ENCODE measurements at regions not wholly inside any gene's neighbourhood (a gene's known extent, or its start where the extent isn't known, plus 50 kb on each side); places are given as distances from the start of the nearest gene placed in this dataset.
"Not testable (repeated sequence)": the region's sequence is repeated elsewhere in the genome, so short reads cannot be mapped to it uniquely, and the experiment has no call there.

DNA sequence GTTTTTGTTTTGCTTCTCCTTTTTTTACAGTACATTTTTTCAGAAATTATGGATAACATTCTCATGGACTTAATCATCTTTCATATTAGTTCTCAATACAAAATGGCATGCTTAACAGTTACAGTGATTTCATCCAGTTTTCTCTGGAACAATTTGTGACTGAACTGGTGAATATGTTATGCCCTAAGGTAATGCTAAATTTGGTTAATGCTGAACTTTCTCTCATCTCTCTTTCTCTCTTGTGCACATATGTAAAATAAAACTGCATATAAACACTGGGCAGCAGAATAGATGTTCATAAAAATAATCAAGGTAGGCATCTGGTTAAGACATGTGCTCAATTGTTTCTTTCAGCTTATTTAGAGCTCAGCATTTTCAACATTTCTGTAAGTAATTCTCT is 196.3 kb upstream of the TMEFF2 start:
- no peak overlapping the region for H3K27ac Mint-ChIP-seq
- H3K36me3 Mint-ChIP-seq (ENCODE audit: low read depth): no peaks in the 10 kb centered on the region
- no peak for DNase-seq
- TF ChIP-seq, protein P1, sequence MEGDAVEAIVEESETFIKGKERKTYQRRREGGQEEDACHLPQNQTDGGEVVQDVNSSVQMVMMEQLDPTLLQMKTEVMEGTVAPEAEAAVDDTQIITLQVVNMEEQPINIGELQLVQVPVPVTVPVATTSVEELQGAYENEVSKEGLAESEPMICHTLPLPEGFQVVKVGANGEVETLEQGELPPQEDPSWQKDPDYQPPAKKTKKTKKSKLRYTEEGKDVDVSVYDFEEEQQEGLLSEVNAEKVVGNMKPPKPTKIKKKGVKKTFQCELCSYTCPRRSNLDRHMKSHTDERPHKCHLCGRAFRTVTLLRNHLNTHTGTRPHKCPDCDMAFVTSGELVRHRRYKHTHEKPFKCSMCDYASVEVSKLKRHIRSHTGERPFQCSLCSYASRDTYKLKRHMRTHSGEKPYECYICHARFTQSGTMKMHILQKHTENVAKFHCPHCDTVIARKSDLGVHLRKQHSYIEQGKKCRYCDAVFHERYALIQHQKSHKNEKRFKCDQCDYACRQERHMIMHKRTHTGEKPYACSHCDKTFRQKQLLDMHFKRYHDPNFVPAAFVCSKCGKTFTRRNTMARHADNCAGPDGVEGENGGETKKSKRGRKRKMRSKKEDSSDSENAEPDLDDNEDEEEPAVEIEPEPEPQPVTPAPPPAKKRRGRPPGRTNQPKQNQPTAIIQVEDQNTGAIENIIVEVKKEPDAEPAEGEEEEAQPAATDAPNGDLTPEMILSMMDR (IDR thresholded peaks at IDR 0.05): no peak
- no peak overlapping the region for H3K4me3 Mint-ChIP-seq
- peaks cover 12% of the 10 kb centered on the region for H3K9me3 Mint-ChIP-seq
- H3K27me3 Mint-ChIP-seq (ENCODE audit: low read depth, poor library complexity): no peaks in the 10 kb centered on the region
- H3K4me1 Mint-ChIP-seq: no peaks in the 10 kb centered on the region

GRCh38 chr2:192390401-192390800 is 195.7 kb upstream of the TMEFF2 start:
- H3K4me1 Mint-ChIP-seq: no peaks in the 10 kb centered on the region
- DNase-seq: no peak
- H3K9me3 Mint-ChIP-seq: peaks cover 18% of the 10 kb centered on the region
- H3K36me3 Mint-ChIP-seq (ENCODE audit: low read depth): no peaks in the 10 kb centered on the region
- no peak overlapping the region for H3K4me3 Mint-ChIP-seq
- H3K27ac Mint-ChIP-seq: no peak overlapping the region
- H3K27me3 Mint-ChIP-seq (ENCODE audit: low read depth, poor library complexity): no peaks in the 10 kb centered on the region
- TF ChIP-seq, protein P1 (IDR thresholded peaks at IDR 0.05): no peak

DNA sequence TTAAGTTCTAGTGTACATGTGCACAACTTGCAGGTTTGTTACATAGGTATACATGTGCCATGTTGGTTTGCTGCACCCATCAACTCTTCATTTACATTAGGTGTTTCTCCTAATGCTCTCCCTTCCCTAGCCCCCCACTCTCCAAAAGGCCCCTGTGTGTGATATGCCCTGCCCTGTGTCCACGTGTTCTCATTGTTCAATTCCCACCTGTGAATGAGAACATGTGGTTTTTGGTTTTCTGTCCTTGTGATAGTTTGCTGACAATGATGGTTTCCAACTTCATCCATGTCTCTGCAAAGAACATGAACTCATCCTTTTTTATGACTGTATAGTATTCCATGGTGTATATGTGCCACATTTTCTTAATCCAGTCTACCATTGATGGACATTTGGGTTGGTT is 189.5 kb upstream of the TMEFF2 start:
- not testable (repeated sequence) for H3K4me1 Mint-ChIP-seq; H3K36me3 Mint-ChIP-seq (ENCODE audit: low read depth); H3K4me3 Mint-ChIP-seq; DNase-seq; H3K27ac Mint-ChIP-seq; H3K27me3 Mint-ChIP-seq (ENCODE audit: low read depth, poor library complexity)
- peaks cover 24% of the 10 kb centered on the region for H3K9me3 Mint-ChIP-seq

- H3K27ac Mint-ChIP-seq: no peak overlapping the region
- TF ChIP-seq, protein P1 (IDR thresholded peaks at IDR 0.05): no peak
- no peak overlapping the region for H3K4me3 Mint-ChIP-seq
- no peak for DNase-seq
- peaks cover 3% of the 10 kb centered on the region for H3K27me3 Mint-ChIP-seq (ENCODE audit: low read depth, poor library complexity)
- peaks cover 13% of the 10 kb centered on the region for H3K9me3 Mint-ChIP-seq
- H3K4me1 Mint-ChIP-seq: no peaks in the 10 kb centered on the region
- no peaks in the 10 kb centered on the region for H3K36me3 Mint-ChIP-seq (ENCODE audit: low read depth)
These were observed 186.3 kb upstream of the TMEFF2 start for GRCh38 chr2:192381082-192381481.

DNA sequence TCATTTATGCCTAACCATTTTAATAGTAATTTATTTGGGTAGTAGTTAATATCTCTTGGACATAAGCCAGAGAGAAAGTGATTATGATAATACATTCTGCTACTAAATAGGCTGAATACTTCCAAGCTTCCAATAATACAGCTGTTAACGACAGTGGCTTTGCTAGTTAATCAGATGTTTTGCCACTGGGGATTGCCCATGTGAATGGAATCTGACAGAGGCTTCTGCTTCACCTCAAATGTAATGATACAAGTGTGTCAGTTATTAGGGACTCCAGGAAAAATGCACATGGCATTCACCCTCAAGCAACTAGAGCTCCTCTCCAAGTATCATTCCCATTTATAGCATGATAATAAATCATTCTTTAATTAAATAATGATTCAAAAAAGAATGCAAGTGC is 185.0 kb upstream of the TMEFF2 start:
- TF ChIP-seq, protein P1 (IDR thresholded peaks at IDR 0.05): no peak
- DNase-seq: no peak
- H3K9me3 Mint-ChIP-seq: peaks cover 5% of the 10 kb centered on the region
- peaks cover 3% of the 10 kb centered on the region for H3K27me3 Mint-ChIP-seq (ENCODE audit: low read depth, poor library complexity)
- no peaks in the 10 kb centered on the region for H3K36me3 Mint-ChIP-seq (ENCODE audit: low read depth)
- H3K27ac Mint-ChIP-seq: no peak overlapping the region
- no peak overlapping the region for H3K4me3 Mint-ChIP-seq
- H3K4me1 Mint-ChIP-seq: no peaks in the 10 kb centered on the region

GRCh38 chr2:192377173-192377572 is 182.4 kb upstream of the TMEFF2 start:
- H3K4me1 Mint-ChIP-seq: no peaks in the 10 kb centered on the region
- no peak for DNase-seq
- no peaks in the 10 kb centered on the region for H3K9me3 Mint-ChIP-seq
- TF ChIP-seq, protein P1 (IDR thresholded peaks at IDR 0.05): no peak
- no peaks in the 10 kb centered on the region for H3K36me3 Mint-ChIP-seq (ENCODE audit: low read depth)
- H3K4me3 Mint-ChIP-seq: no peak overlapping the region
- H3K27me3 Mint-ChIP-seq (ENCODE audit: low read depth, poor library complexity): peaks cover 3% of the 10 kb centered on the region
- no peak overlapping the region for H3K27ac Mint-ChIP-seq
